Left ventricle myocardium superior (tissue), 1 donor: ENCODE measurements at regions not wholly inside any gene's neighbourhood (a gene's known extent, or its start where the extent isn't known, plus 50 kb on each side); places are given as distances from the start of the nearest gene placed in this dataset.
"Not testable (repeated sequence)": the region's sequence is repeated elsewhere in the genome, so short reads cannot be mapped to it uniquely, and the experiment has no call there.

ENCODE experiments used
- ATAC-seq: fragments of 200-7000 bp; cut with Tn5 transposase; one replicate; pipeline ENCODE4 v1.9.1; 2020; ENCODE audit warnings: mild to moderate bottlenecking, moderate library complexity
- DNase-seq: peaks from one replicate; pipeline ENCODE4 v3.0.0-alpha.2; 2020
- intact Hi-C: fragments of 100-400 bp; cut with micrococcal nuclease; formaldehyde crosslinking; loops from one replicate; pipeline ENCODE4 v1.11.0; 2022
- donor health status: DM: no; HTN: yes; CAD: no; lungs with severe emphysema.

- intact Hi-C loops: no loop called here
- ATAC-seq: no peak
- no peak for DNase-seq
Measured at GRCh38 chr16:66190411-66190810, 176.1 kb upstream of the CDH5 start.

- intact Hi-C loops: no loop called here
- DNase-seq: no peak
- no peak for ATAC-seq
Measured at GRCh38 chr16:66189951-66190350, 176.5 kb upstream of the CDH5 start.

GRCh38 chr16:66188917-66189725 lies 177.4 kb upstream of the CDH5 start:
- DNase-seq: no peak
- ATAC-seq: peak; percentile 37
- intact Hi-C loops: no loop called here

- intact Hi-C loops: no loop called here
- no peak for ATAC-seq
Measured at GRCh38 chr16:66186251-66186785, 180.2 kb upstream of the CDH5 start.

GRCh38 chr16:66182592-66182991 lies 183.9 kb upstream of the CDH5 start:
- DNase-seq: no peak
- no peak for ATAC-seq
- intact Hi-C loops: no loop called here

More at GRCh38 chr16:66186251-66186785, 180.2 kb upstream of the CDH5 start:
- DNase-seq: no peak

GRCh38 chr16:66176731-66177130 lies 189.8 kb upstream of the CDH5 start:
- DNase-seq: no peak
- ATAC-seq: no peak
- intact Hi-C loops: no loop called here

DNA sequence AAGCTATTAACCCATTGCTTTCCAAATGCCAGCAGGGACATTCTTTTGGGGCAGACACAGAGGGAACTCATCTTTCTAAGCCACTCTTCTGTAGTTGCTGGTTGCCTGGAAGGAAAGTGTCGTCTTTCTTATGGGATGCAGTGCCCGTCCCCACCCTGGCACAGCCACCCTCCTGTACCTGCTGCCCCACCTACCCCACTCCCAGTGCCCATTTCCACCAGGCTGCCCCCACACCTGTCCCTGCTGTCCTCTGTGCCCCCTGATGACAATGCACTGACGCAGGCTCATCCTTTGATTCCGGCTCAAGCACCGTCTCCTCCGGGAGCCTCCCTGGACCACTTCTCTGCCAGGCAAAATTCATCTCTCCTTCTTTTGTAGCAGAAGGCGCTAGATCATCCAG lies 190.4 kb upstream of the CDH5 start:
- ATAC-seq (no peak), DNase-seq (no peak)
- intact Hi-C loops: no loop called here

DNA sequence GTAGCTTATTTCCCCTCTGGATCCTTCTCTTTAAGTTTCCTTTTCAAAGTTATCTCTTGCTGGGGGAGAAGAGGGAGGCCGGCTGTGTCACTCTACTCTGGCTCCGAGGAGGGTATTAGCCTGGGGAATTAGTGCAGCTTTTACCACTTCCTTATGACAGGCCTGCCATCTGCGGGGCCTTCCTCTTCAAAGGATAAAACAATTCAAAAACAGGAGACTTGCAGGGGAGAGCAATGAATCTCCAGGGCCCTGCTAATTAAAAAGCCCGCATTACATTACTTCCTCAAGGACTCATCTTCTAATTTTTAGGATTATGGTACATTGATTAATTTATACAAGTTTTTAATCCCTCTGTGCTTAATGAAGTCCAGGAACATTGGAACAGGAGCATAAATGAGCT lies 190.9 kb upstream of the CDH5 start:
- intact Hi-C loops: no loop called here
- ATAC-seq (no peak), DNase-seq (no peak)

DNA sequence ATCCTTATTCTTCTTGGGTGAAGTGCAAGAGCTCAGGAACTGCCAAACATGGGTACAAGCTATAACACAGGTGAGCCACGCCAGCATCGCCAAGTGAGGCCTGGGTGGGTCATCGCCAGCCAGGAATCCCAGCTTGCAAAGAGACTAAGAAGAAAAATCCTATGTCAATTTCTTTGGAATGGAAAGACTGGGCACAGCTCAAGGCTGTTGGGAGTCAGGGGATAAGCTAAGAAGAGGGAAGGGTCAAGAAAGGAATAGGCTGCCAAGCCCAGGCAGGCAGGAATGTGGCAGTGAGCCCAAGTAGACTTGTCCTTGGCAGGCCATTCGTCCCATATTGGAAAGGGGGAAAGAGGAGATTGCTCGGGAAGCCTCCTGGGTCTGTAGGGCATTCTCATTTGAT lies 191.4 kb upstream of the CDH5 start:
- ATAC-seq (peak; percentile 53), DNase-seq (no peak)
- intact Hi-C loops: no loop called here

DNA sequence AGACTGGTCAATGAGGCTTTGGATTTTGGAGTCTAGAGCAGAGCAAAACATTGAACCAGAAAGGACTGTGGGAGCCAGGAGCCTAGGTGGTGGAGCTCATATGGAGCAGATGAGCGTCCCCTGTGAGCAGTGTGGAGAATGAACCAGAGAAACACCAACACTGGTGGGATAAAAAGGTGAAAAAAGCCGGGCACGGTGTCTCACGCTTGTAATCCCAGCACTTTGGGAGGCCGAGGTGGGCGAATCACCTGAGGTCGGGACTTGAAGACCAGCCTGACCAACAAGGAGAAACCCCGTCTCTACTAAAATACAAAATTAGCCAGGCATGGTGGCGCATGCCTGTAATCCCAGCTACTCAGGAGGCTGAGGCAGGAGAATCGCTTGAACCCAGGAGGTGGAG lies 192.7 kb upstream of the CDH5 start:
- ATAC-seq, DNase-seq, intact Hi-C loops: not testable (repeated sequence)

DNA sequence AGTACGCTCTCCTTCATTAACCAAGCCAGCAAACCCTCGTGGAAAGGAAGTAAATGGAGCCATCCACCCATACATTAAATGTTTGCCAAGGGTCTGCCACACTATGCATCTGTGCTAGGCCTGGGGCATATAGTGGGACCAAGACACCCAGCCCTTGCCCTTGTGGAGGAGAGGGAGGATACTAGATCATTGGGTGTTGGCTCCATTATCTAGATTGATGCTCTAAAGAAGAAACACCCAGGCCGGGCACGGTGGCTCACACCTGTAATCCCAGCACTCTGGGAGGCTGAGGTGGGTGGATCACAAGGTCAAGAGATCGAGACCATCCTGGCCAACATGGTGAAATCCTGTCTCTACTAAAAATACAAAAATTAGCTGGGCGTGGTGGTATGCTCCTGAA lies 193.3 kb upstream of the CDH5 start:
- ATAC-seq, DNase-seq, intact Hi-C loops: not testable (repeated sequence)

DNA sequence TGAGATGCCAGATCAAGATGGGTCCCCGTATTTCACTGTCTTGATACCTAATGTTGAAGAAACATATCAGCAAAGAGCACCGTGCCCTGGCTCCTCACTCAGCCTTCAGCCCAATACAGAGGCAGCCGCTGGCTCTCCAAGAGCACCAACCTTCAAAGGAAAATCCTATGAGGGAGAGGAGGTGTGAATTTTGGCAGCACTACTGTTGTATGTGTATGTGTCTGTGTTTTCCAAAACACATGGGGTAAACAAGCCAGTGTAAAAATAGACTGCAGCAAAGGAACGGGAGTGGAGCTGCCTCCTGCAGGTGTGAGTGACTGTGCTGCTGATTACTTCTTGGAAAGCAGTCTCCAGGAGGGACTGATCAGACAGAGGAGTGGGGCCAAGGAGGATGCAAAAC lies 194.0 kb upstream of the CDH5 start:
- DNase-seq (no peak), ATAC-seq (peak; percentile 31)
- intact Hi-C loops: no loop called here

DNA sequence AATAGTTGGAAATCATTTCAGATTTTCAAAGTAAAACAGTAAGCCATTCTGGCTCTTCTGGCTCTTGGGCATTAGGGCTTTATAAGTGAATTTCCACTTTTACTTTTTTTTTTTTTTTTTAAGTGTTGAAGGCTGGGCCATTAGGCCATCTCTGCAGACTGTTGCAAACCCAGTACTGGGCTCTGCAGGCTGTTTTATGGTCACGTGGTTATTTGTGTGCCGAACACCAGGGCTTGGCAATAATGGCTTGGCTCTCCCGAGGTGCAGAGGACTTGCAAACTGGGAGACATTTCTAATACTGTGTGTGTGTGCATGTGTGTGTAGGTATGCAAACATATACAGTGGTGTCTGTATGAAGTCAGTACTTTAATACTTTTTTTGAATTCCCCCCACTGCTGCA lies 194.9 kb upstream of the CDH5 start:
- intact Hi-C loops: no loop called here
- DNase-seq (no peak), ATAC-seq (no peak)

DNA sequence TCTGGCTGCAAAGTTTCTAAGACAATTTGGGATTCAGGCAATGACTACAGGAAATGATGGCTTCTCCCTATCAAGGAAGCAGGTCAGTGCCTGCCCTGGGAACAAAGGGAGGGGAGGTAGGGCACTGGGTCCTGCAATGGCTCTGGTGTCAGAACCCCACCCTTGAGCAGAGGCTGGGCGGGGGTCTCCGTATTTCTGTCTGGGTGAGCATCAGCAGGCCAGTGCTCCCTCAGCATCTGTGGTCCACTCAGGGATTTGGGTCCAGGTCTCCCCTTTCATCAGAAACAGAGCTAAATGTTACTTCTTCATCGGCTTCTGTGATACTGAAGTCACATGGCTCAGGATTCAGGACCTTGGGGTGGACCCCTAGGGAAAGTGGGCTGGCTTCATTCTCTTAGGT lies 195.5 kb upstream of the CDH5 start:
- ATAC-seq (no peak), DNase-seq (no peak)
- intact Hi-C loops: no loop called here

GRCh38 chr16:66169817-66170216 lies 196.7 kb upstream of the CDH5 start:
- DNase-seq: no peak
- ATAC-seq: no peak
- intact Hi-C loops: no loop called here

DNA sequence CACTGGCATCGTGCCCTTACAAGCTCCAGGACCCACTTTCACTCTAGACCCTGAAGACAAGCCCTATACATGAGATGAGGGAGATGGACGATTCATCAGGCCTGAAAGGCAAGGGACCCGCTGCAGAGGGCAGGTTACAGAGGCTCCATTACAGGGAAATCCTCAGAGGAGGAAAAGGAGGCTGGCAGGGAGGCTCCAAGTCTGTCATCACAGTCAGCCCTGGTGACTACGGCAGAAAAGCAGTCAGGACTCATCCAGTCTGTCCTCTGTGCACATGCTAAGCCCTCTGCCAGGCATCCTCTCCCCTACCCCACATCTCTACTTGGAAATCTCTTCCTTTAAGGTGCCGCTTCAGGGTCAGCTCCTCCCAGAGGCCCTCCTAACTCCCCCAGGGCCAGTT lies 197.7 kb upstream of the CDH5 start:
- DNase-seq (no peak), ATAC-seq (no peak)
- intact Hi-C loops: no loop called here

DNA sequence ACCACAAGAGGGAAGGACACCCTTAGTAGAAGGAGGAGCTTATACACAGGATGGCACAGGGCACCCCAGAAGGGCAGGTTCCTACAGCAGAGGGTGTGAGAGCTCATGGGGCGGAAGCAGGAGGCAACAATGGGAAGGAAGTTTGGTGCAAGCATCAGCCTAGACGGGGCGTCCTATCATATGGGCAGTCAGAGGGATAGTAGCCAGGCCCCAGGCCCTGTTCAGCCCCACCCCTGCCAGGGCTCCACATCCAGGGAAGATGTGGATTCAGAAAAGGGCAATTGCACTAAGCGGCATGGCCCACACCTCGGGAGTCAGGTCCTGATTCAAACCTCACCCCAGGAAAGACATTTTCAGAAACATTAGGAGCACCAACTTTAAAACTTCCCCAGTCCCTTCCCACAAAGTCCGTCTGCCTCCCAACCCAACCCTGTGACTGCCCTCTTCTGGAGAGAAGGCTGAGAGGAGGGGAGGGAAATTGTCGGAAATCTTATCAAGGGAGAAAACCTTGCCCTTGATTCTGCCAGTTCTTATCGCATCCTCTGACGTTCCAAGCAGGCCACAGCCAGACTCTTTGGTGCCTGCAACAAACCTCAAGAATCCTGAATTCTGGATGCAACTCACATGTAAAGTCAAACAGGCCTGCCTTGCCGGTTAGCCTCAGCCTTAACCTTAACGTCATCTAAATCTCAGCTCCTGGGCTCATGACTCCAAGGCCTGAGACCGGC lies 198.8 kb upstream of the CDH5 start:
- ATAC-seq (no peak), DNase-seq (no peak)
- intact Hi-C loops: no loop called here

GRCh38 chr16:66166490-66166889 lies 200.0 kb upstream of the CDH5 start:
- no peak for DNase-seq
- intact Hi-C loops: no loop called here
- no peak for ATAC-seq

GRCh38 chr16:66165879-66166278 lies 200.6 kb upstream of the CDH5 start:
- ATAC-seq (no peak), DNase-seq (no peak)
- intact Hi-C loops: no loop called here

GRCh38 chr16:66164581-66165247 lies 201.8 kb upstream of the CDH5 start:
- ATAC-seq: no peak
- intact Hi-C loops: no loop called here

More at GRCh38 chr16:66164581-66165247, 201.8 kb upstream of the CDH5 start:
- DNase-seq: no peak
